HepG2 (cell line): ENCODE measurements at regions not wholly inside any gene's neighbourhood (a gene's known extent, or its start where the extent isn't known, plus 50 kb on each side); places are given as distances from the start of the nearest gene placed in this dataset.

Source experiments
- ATAC-seq: fragments of 200-7000 bp; cut with Tn5 transposase; 3 replicates; pipeline ENCODE4 v1.9.1; 2020; ENCODE audit warnings: mild to moderate bottlenecking, moderate library complexity
- BruUV-seq: library from RNA; stranded (reverse); fragments of 400-500 nt; replicated peaks from 2 replicates; lab custom pipeline; 2021; lab: Mats Ljungman, UMichigan
- CTCF ChIA-PET: fragments of 300-600 bp; formaldehyde crosslinking; extraction: SDS; loops from one replicate; lab custom pipeline; 2021; ENCODE audit warnings: low total read pairs, inconsistent platforms, low intra/inter-chr PET ratio; lab: Yijun Ruan, JAX
- POLR2A ChIA-PET: fragments of 350-600 bp; sonication (Branson Sonifier 250); formaldehyde crosslinking; loops from one replicate; lab custom pipeline; 2020; ENCODE audit warnings: antibody characterized with exemption, inconsistent platforms; lab: Yijun Ruan, JAX
- DNase-seq: peaks from one replicate; pipeline ENCODE4 v3.0.0-alpha.2; 2015; ENCODE audit warnings: low spot score
- FAIRE-seq: peaks from 3 replicates; lab custom pipeline; 2011; peaks lifted over from hg19 to GRCh38; lab: Jason Lieb, UNC
- H2AFZ ChIP-seq: one replicate; pipeline ENCODE4 v1.6.1; 2011; ENCODE audit warnings: low read length, inconsistent platforms
- H3K27ac ChIP-seq: fragments of 300-600 bp; 3 replicates; pipeline ENCODE4 v1.8.0; 2011; ENCODE audit warnings: mixed run types, mild to moderate bottlenecking, mixed read lengths, low read length, inconsistent platforms; ENCODE audit not compliant: insufficient read depth; ENCODE audit errors: extremely low read length
- H3K27me3 ChIP-seq, 2 experiments: fragments of 200-600 bp in 1 of 2; 2 replicates in 1 of 2; 3 replicates in 1 of 2; pipeline versions ENCODE4 v1.6.0 to v1.8.0; 2011; ENCODE audit warnings: low read length in 2 of 2, mild to moderate bottlenecking in 2 of 2, moderate library complexity in 2 of 2, inconsistent platforms in 1 of 2; ENCODE audit not compliant: insufficient read depth in 2 of 2, control insufficient read depth in 1 of 2
- H3K36me3 ChIP-seq, 2 experiments: fragments of 200-600 bp in 1 of 2; replicated peaks in 1 of 2; 2 replicates in 1 of 2; 3 replicates in 1 of 2; pipeline versions ENCODE4 v1.5.1 to v1.8.0; 2011; ENCODE audit warnings: low read length in 2 of 2, inconsistent platforms in 1 of 2; ENCODE audit not compliant: insufficient read depth in 2 of 2, control insufficient read depth in 1 of 2
- H3K4me1 ChIP-seq: 2 replicates; pipeline ENCODE4 v1.5.1; 2012; ENCODE audit warnings: low read length, inconsistent platforms; ENCODE audit not compliant: insufficient read depth
- H3K4me2 ChIP-seq: 2 replicates; pipeline ENCODE4 v1.6.0; 2011; ENCODE audit warnings: low read depth, low read length, inconsistent platforms
- H3K4me3 ChIP-seq, 3 experiments: fragments of 200-600 bp in 1 of 3; sonication (generic), shearing (Covaris generic) in 1 of 3; replicated peaks in 1 of 3; 2 replicates each; pipeline ENCODE4 v1.5.1; 2011 to 2016; ENCODE audit warnings: low read length in 3 of 3, inconsistent platforms in 2 of 3, low read depth in 2 of 3, mild to moderate bottlenecking in 2 of 3, control low read depth in 1 of 3, mixed read lengths in 1 of 3; ENCODE audit not compliant: insufficient read depth in 1 of 3
- H3K79me2 ChIP-seq: one replicate; pipeline ENCODE4 v1.6.1; 2011; ENCODE audit warnings: low read length, inconsistent platforms; ENCODE audit not compliant: insufficient read depth
- H3K9ac ChIP-seq: 2 replicates; pipeline ENCODE4 v1.6.0; 2011; ENCODE audit warnings: mild to moderate bottlenecking, low read depth, low read length, inconsistent platforms; ENCODE audit not compliant: insufficient read depth
- H3K9me3 ChIP-seq: 2 replicates; pipeline ENCODE4 v1.5.1; 2012; ENCODE audit warnings: mild to moderate bottlenecking, low read length
- H4K20me1 ChIP-seq: 2 replicates; pipeline ENCODE4 v1.6.0; 2011; ENCODE audit warnings: inconsistent platforms, mild to moderate bottlenecking, low read length, moderate library complexity; ENCODE audit not compliant: insufficient read depth
- CCDC6 ChIP-seq: sonication (generic); formaldehyde crosslinking; IDR thresholded peaks from 2 replicates; pipeline ENCODE4 v1.8.1; 2022; ENCODE audit warnings: mild to moderate bottlenecking, missing genetic modification reagents, moderate library complexity
- KLF13 ChIP-seq: sonication (generic); formaldehyde crosslinking; IDR thresholded peaks from 2 replicates; pipeline ENCODE4 v1.4.0; 2020; ENCODE audit warnings: mild to moderate bottlenecking, missing genetic modification reagents
- MAF1 ChIP-seq: sonication (generic); formaldehyde crosslinking; IDR thresholded peaks from 2 replicates; pipeline ENCODE4 v1.5.0; 2020; ENCODE audit warnings: missing genetic modification reagents, borderline replicate concordance
- SETDB1 ChIP-seq: sonication (generic); formaldehyde crosslinking; IDR thresholded peaks from 2 replicates; pipeline ENCODE4 v1.5.1; 2020; ENCODE audit warnings: missing genetic modification reagents, mild to moderate bottlenecking, borderline replicate concordance
- ZMAT3 ChIP-seq: sonication (generic); formaldehyde crosslinking; conservative IDR thresholded peaks from 2 replicates; pipeline ENCODE4 v1.7.0; 2021; ENCODE audit warnings: missing genetic modification reagents
- ZNF468 ChIP-seq: sonication (generic); formaldehyde crosslinking; IDR thresholded peaks from 2 replicates; pipeline ENCODE4 v1.8.0; 2022; ENCODE audit warnings: mild to moderate bottlenecking, moderate library complexity, missing genetic modification reagents
- WGBS: methylation state at CpG from one replicate; pipeline ENCODE4 v1.1.6; 2017; ENCODE audit warnings: low lambda C conversion rate; 5-methylcytosine and 5-hydroxymethylcytosine counted together
- in situ Hi-C: cut with HindIII; loops from 2 replicates; pipeline ENCODE4 v1.10.0; 2017; ENCODE audit warnings: low pct_unique_long_range_greater_than_20kb; ENCODE audit not compliant: extremely low pct_ligation_motif_present
- intact Hi-C: fragments of 100-400 bp; cut with micrococcal nuclease; formaldehyde crosslinking; loops from one replicate; pipeline ENCODE4 v1.10.0; 2022; ENCODE audit not compliant: unreplicated experiment

GRCh38 chr2:38170067-38170466, 94.1 kb upstream of the CYP1B1 start:
- in situ Hi-C loops, result no loop called here
- Histone ChIP-seq H3K4me3 (no peak overlapping the region), H3K9ac (no peak overlapping the region), H3K27me3 (no peaks in the 10 kb centered on the region), H3K9me3 (no peaks in the 10 kb centered on the region)
- no peak for FAIRE-seq
- intact Hi-C loops, result no loop called here
- ATAC-seq, result no peak
- DNase-seq, result no peak
- CTCF ChIA-PET, result no interaction called here
- BruUV-seq, result no TSS peak
- no peak for TF ChIP-seq ZNF468 (CRISPR knock-in tag)
- TF ChIP-seq, all 625 proteins: peak for 0
- no peaks in the 10 kb centered on the region for H3K79me2 ChIP-seq
- H4K20me1 ChIP-seq, result no peaks in the 10 kb centered on the region
- no peaks in the 10 kb centered on the region for H3K4me1 ChIP-seq
- H3K27ac ChIP-seq, result no peak overlapping the region
- no peak overlapping the region for H2AFZ ChIP-seq
- POLR2A ChIA-PET, result no interaction called here
- no peaks in the 10 kb centered on the region for H3K36me3 ChIP-seq
- WGBS, result 24% methylated on average over 3 of the region's 3 CpGs
- no peak overlapping the region for H3K4me2 ChIP-seq

DNA sequence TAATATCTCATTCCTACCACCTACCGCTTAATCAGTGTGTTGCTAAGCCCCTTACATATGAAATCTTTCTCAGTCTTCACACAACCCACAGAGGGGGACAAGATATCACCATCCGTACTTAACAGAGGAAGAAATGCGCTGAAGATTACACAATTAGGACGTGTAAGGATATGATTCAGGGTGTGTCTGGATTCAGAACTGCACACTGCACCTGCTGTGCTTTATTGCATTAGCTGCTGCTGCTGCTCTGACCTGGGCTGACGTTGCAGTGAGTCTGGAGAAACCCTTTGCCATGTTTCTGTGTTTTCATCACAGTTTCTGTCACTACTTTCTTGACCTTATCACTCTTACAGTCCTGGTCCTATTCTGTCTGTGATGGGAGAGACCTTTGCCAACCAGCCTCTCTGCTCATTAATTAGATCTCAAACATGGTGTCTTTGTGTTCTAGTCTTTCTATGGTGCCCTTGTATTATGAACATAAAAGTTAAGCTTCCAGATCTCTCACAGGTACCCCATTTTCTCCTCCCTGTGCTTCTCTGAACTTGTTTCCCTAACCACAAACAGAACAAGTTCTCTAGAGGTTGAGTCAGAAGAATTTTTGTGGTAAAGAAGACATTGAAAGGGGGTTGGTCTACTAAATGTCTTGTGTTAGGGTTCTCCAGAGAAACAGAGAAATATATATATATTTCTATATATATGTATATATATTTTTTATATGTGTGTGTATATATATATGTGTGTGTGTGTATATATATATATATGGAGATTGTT, 92.9 kb upstream of the CYP1B1 start:
- in situ Hi-C loops (no loop called here), intact Hi-C loops (no loop called here)
- WGBS, result 36% methylated on average over 5 of the region's 5 CpGs
- DNase-seq, result no peak
- no peak overlapping the region for H2AFZ ChIP-seq
- H3K9ac ChIP-seq, result no peak overlapping the region
- H3K4me1 ChIP-seq, result no peaks in the 10 kb centered on the region
- FAIRE-seq, result no peak
- ChIA-PET POLR2A (no interaction called here), CTCF (no interaction called here)
- no peak overlapping the region for H3K4me2 ChIP-seq
- no TSS peak for BruUV-seq
- no peaks in the 10 kb centered on the region for H4K20me1 ChIP-seq
- no peak overlapping the region for H3K27ac ChIP-seq
- no peaks in the 10 kb centered on the region for H3K79me2 ChIP-seq
- no peaks in the 10 kb centered on the region for H3K36me3 ChIP-seq
- no peaks in the 10 kb centered on the region; a peak in 1 of 5 replicates for H3K27me3 ChIP-seq
- H3K9me3 ChIP-seq, result no peaks in the 10 kb centered on the region
- H3K4me3 ChIP-seq, result no peak overlapping the region
- no peak for ATAC-seq
- TF ChIP-seq KLF13 (CRISPR knock-in tag), result no peak
- TF ChIP-seq ZMAT3 (CRISPR knock-in tag), result no peak
- no peak for TF ChIP-seq SETDB1
- no peak for TF ChIP-seq CCDC6 (CRISPR knock-in tag)
- TF ChIP-seq MAF1 (CRISPR knock-in tag), result no peak
- TF ChIP-seq, all 625 proteins: peak for 0
